Panc1 (cell line): ENCODE measurements at regions not wholly inside any gene's neighbourhood (a gene's known extent, or its start where the extent isn't known, plus 50 kb on each side); places are given as distances from the start of the nearest gene placed in this dataset.

Experiments used
- ATAC-seq: fragments of 200-7000 bp; cut with Tn5 transposase; 2 replicates; pipeline ENCODE4 v1.9.1; 2020; ENCODE audit warnings: mild to moderate bottlenecking, moderate library complexity
- BruUV-seq: library from RNA; stranded (reverse); fragments of 400-500 nt; replicated peaks from 2 replicates; lab custom pipeline; 2021; lab: Mats Ljungman, UMichigan
- CTCF ChIA-PET: fragments of 300-600 bp; sonication (Branson Sonifier 250); formaldehyde crosslinking; loops from one replicate; lab custom pipeline; 2022; ENCODE audit warnings: antibody characterized with exemption; lab: Charles Lee
- POLR2A ChIA-PET: fragments of 300-600 bp; sonication (Branson Sonifier 250); formaldehyde crosslinking; loops from one replicate; lab custom pipeline; 2022; ENCODE audit warnings: antibody characterized with exemption; lab: Charles Lee
- DNase-seq: peaks from one replicate; pipeline ENCODE4 v3.0.0-alpha.2; 2010; ENCODE audit warnings: low read depth, low spot score
- H3K27ac ChIP-seq: 2 replicates; pipeline ENCODE4 v1.5.1; 2011; ENCODE audit warnings: mild to moderate bottlenecking, low read length, inconsistent platforms
- H3K27me3 ChIP-seq: fragments of 200-500 bp; sonication (Bioruptor generic); 2 replicates; pipeline ENCODE4 v1.6.0; 2014; ENCODE audit warnings: low read length, inconsistent platforms; ENCODE audit not compliant: control insufficient read depth, insufficient read depth
- H3K36me3 ChIP-seq: fragments of 200-500 bp; sonication (Bioruptor generic); 2 replicates; pipeline ENCODE4 v1.5.1; 2014; ENCODE audit warnings: inconsistent platforms, mild to moderate bottlenecking, low read length, moderate library complexity; ENCODE audit not compliant: control insufficient read depth, insufficient read depth
- H3K4me1 ChIP-seq: 2 replicates; pipeline ENCODE4 v1.5.1; 2011; ENCODE audit warnings: inconsistent platforms, mild to moderate bottlenecking, low read length, moderate library complexity; ENCODE audit not compliant: control insufficient read depth, insufficient read depth
- H3K4me3 ChIP-seq, 2 experiments: 2 replicates each; pipeline ENCODE4 v1.5.1; 2011 to 2012; ENCODE audit warnings: low read depth in 2 of 2, low read length in 2 of 2, mild to moderate bottlenecking in 2 of 2, inconsistent platforms in 1 of 2, moderate library complexity in 1 of 2
- H3K9me3 ChIP-seq: fragments of 200-500 bp; sonication (Bioruptor generic); 2 replicates; pipeline ENCODE4 v1.5.1; 2014; ENCODE audit warnings: low read depth, mild to moderate bottlenecking, inconsistent platforms, low read length, moderate library complexity; ENCODE audit not compliant: control insufficient read depth, insufficient read depth
- CTCF ChIP-seq: fragments of 450-650 bp; IDR thresholded peaks from 2 replicates; pipeline ENCODE4 v1.5.1; 2017; ENCODE audit warnings: mild to moderate bottlenecking
- POLR2AphosphoS5 ChIP-seq: IDR thresholded peaks from 2 replicates; pipeline ENCODE4 v1.6.1; 2012; ENCODE audit warnings: mild to moderate bottlenecking, low read depth, low read length, moderate library complexity
- REST ChIP-seq, 2 experiments: IDR thresholded peaks; 2 replicates each; pipeline ENCODE4 v1.6.1; 2011 to 2012; ENCODE audit warnings: low read depth in 2 of 2, control low read depth in 1 of 2, low read length in 1 of 2, mild to moderate bottlenecking in 1 of 2, moderate library complexity in 1 of 2; ENCODE audit not compliant: insufficient read depth in 1 of 2
- SIN3A ChIP-seq: IDR thresholded peaks from 2 replicates; pipeline ENCODE4 v1.6.1; 2012; ENCODE audit warnings: low read depth, mild to moderate bottlenecking, low read length, moderate library complexity, borderline replicate concordance; ENCODE audit not compliant: insufficient read depth
- TCF7L2 ChIP-seq: IDR thresholded peaks from 2 replicates; pipeline ENCODE4 v1.6.1; 2011; ENCODE audit warnings: mild to moderate bottlenecking, low read depth, low read length, inconsistent platforms
- in situ Hi-C: cut with HindIII; loops from 2 replicates; pipeline ENCODE4 v1.10.0; 2016; ENCODE audit warnings: low sequenced_read_pairs, low pct_unique_long_range_greater_than_20kb
- intact Hi-C: fragments of 100-400 bp; cut with micrococcal nuclease; formaldehyde crosslinking; loops from one replicate; pipeline ENCODE4 v1.10.0; 2022; ENCODE audit not compliant: unreplicated experiment

GRCh38 chr20:39876976-39877635, 811.9 kb downstream of the MAFB start:
- ChIA-PET POLR2A (no interaction called here), CTCF (no interaction called here)
- no TSS peak for BruUV-seq
- in situ Hi-C loops (no loop called here), intact Hi-C loops (no loop called here)
- no peaks in the 10 kb centered on the region for H3K4me1 ChIP-seq
- no peaks in the 10 kb centered on the region for H3K9me3 ChIP-seq
- TF ChIP-seq CTCF (no peak), SIN3A (no peak), REST (IDR thresholded peaks at IDR 0.05; ENCODE audit: insufficient read depth in 1 of 2, low read depth in 2 of 2, low read length in 1 of 2) (no peak), POLR2AphosphoS5 (no peak), TCF7L2 (no peak)
- DNase-seq (no peak), ATAC-seq (no peak)
- H3K27ac ChIP-seq: no peak overlapping the region
- H3K27me3 ChIP-seq: no peaks in the 10 kb centered on the region
- no peak overlapping the region for H3K4me3 ChIP-seq
- no peaks in the 10 kb centered on the region for H3K36me3 ChIP-seq

- intact Hi-C loops: no loop called here
- DNase-seq: no peak
- in situ Hi-C loops: no loop called here
- Histone ChIP-seq H3K4me3 (no peak overlapping the region), H3K4me1 (no peaks in the 10 kb centered on the region), H3K27ac (no peak overlapping the region), H3K36me3 (no peaks in the 10 kb centered on the region), H3K9me3 (no peaks in the 10 kb centered on the region), H3K27me3 (no peaks in the 10 kb centered on the region)
- ATAC-seq: no peak
- BruUV-seq: no TSS peak
- TF ChIP-seq CTCF: no peak
- no peak for TF ChIP-seq REST (IDR thresholded peaks at IDR 0.05; ENCODE audit: insufficient read depth in 1 of 2, low read depth in 2 of 2, low read length in 1 of 2)
- no peak for TF ChIP-seq POLR2AphosphoS5
- no peak for TF ChIP-seq TCF7L2
- no peak for TF ChIP-seq SIN3A
- POLR2A ChIA-PET: no interaction called here
- CTCF ChIA-PET: no interaction called here
Measured at GRCh38 chr20:39875492-39876110, 813.4 kb downstream of the MAFB start.
